ENCODE measurements at regions not wholly inside any gene's neighbourhood (a gene's known extent, or its start where the extent isn't known, plus 50 kb on each side); places are given as distances from the start of the nearest gene placed in this dataset.
"Not testable (repeated sequence)": the region's sequence is repeated elsewhere in the genome, so short reads cannot be mapped to it uniquely, and the experiment has no call there.

DNA sequence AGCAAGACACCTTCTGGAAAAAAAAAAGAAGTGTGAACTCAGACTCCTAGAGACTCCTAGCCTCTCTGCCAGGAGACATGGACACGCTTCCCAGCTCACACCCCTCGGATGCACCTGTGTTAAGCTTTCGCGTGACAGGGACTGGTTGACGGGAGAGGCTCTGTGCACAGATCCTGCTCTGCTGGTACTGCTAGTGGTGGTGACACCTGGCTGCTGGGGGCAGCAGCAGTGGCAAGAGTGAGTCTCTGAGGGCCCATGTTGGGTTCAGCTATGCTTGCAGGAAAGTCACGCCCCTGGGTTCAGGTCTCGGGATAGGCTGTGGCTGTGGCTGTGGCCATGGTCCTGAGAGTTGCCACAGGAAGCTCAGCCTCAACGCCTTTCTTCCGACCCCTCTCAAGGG is 81.1 kb downstream of the XRCC2 start:
- Mint-ChIP-seq H3K9me3 (no peaks in the 10 kb centered on the region), H3K36me3 (ENCODE audit: low read depth) (no peaks in the 10 kb centered on the region), H3K4me3 (no peak overlapping the region), H3K27me3 (no peaks in the 10 kb centered on the region), H3K4me1 (ENCODE audit: low read depth) (no peaks in the 10 kb centered on the region), H3K27ac (no peak overlapping the region)
- ChIA-PET POLR2A (interaction anchor here (0.8 kb wide), 1 partner anchor 12 kb away, joined by 3 read pairs; no protein-coding TSS in a partner anchor), CTCF (interaction anchor here (1.0 kb wide), 1 partner anchor 11 kb away, joined by 3 read pairs; no protein-coding TSS in a partner anchor)
- TF ChIP-seq, protein P1, sequence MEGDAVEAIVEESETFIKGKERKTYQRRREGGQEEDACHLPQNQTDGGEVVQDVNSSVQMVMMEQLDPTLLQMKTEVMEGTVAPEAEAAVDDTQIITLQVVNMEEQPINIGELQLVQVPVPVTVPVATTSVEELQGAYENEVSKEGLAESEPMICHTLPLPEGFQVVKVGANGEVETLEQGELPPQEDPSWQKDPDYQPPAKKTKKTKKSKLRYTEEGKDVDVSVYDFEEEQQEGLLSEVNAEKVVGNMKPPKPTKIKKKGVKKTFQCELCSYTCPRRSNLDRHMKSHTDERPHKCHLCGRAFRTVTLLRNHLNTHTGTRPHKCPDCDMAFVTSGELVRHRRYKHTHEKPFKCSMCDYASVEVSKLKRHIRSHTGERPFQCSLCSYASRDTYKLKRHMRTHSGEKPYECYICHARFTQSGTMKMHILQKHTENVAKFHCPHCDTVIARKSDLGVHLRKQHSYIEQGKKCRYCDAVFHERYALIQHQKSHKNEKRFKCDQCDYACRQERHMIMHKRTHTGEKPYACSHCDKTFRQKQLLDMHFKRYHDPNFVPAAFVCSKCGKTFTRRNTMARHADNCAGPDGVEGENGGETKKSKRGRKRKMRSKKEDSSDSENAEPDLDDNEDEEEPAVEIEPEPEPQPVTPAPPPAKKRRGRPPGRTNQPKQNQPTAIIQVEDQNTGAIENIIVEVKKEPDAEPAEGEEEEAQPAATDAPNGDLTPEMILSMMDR (IDR thresholded peaks at IDR 0.05), result no peak
- intact Hi-C loops (cut with micrococcal nuclease), result no loop called here
- ATAC-seq (no peak), DNase-seq (no peak)

DNA sequence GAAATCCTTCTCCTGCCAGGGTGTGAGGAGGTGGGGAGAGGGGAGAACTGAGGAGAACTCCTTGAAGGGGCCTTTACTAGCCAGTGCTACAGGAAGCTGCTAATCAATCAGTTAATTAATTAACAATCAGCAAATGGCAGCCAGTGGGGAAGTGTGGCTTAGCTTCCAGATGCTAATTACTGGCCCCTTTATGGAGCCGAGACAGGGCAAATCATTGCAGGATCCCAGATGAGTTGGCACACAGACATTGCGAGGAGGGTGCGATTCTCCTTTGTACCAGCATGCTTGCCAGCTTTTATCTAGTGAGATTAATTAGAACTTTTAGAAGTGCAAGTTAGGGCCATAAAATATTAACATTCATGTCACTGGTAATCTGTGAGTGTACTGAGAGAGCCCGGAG is 84.0 kb downstream of the XRCC2 start:
- Mint-ChIP-seq H3K36me3 (ENCODE audit: low read depth) (no peaks in the 10 kb centered on the region), H3K4me1 (ENCODE audit: low read depth) (no peaks in the 10 kb centered on the region), H3K9me3 (no peaks in the 10 kb centered on the region), H3K27ac (no peak overlapping the region), H3K27me3 (no peaks in the 10 kb centered on the region), H3K4me3 (no peak overlapping the region)
- TF ChIP-seq, protein P1 (IDR thresholded peaks at IDR 0.05), result no peak
- intact Hi-C loops (cut with micrococcal nuclease), result no loop called here
- no peak for ATAC-seq
- DNase-seq, result no peak
- CTCF ChIA-PET, result no interaction called here
- POLR2A ChIA-PET, result no interaction called here

DNA sequence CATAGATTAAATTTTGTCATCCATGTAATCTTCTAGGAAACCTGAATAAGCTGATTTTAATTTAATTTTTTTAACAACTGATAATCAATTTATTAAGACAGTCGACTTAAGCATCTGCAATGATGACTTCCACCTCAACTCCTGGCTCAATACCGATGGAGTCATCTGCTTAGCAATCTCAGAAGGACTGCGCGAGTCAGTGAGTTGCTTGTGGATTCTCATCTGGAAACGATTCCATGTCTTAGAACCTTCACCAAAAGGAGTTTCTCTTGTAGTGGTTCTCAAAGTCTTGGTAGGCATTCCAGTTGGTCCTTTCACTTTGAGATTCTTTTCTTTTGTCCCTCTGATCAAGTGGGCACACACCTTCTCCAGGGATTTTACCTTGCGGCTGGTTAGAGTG is 85.5 kb downstream of the XRCC2 start:
- Mint-ChIP-seq H3K36me3 (ENCODE audit: low read depth) (no peaks in the 10 kb centered on the region), H3K9me3 (no peaks in the 10 kb centered on the region), H3K4me1 (ENCODE audit: low read depth) (no peaks in the 10 kb centered on the region), H3K27me3 (no peaks in the 10 kb centered on the region), H3K27ac (no peak overlapping the region), H3K4me3 (no peak overlapping the region)
- no peak for DNase-seq
- ChIA-PET CTCF (no interaction called here), POLR2A (interaction anchor here (0.6 kb wide), 1 partner anchor 316 kb away, joined by 3 read pairs; no protein-coding TSS in a partner anchor)
- TF ChIP-seq, protein P1 (IDR thresholded peaks at IDR 0.05), result no peak
- no peak for ATAC-seq
- intact Hi-C loops (cut with micrococcal nuclease), result no loop called here

DNA sequence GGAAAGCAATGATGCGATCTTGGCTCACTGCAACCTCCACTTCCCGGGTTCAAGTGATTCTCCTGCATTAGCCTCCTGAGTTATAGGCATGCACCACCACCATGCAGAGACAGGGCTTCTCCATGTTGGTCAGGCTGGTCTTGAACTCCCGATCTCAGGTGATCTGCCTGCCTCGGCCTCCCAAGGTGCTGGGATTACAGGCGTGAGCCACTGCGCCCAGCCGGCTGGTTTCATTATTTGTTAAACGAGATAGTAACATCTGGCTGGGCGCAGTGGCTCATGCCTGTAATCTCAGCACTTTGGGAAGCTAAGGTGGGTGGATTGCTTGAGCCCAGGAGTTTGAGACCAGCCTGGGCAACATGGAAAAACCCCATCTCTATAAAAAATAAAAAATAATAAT is 86.1 kb downstream of the XRCC2 start:
- not testable (repeated sequence) for H3K4me3 Mint-ChIP-seq; H3K4me1 Mint-ChIP-seq (ENCODE audit: low read depth)

DNA sequence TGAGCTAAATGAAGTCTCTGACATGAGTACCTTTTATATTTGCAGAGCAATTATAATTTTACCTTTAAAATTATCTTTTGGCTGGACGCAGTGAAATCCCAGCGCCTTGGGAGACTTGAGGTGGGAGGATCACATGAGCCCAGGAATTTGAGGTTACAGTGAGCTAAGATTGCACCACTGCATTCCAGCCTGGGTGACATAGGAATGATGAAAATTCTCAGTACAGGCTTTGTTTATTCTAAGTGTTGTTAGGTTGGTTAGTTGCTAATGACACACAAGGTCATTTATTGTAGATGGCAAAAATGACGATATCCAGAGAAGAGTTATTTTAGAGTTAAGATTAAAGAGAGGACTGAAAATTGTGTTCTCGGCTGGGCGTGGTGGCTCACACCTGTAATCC is 87.6 kb downstream of the XRCC2 start:
- TF ChIP-seq, protein P1 (IDR thresholded peaks at IDR 0.05), result no peak
- DNase-seq, result no peak
- ATAC-seq, result no peak
- no peak overlapping the region for H3K4me3 Mint-ChIP-seq
- no peaks in the 10 kb centered on the region for H3K4me1 Mint-ChIP-seq (ENCODE audit: low read depth)
- ChIA-PET CTCF (no interaction called here), POLR2A (interaction anchor here (0.6 kb wide), 1 partner anchor 462 kb away, joined by 3 read pairs; no protein-coding TSS in a partner anchor)
- H3K36me3 Mint-ChIP-seq (ENCODE audit: low read depth), result no peaks in the 10 kb centered on the region
- no peak overlapping the region for H3K27ac Mint-ChIP-seq
- H3K9me3 Mint-ChIP-seq, result no peaks in the 10 kb centered on the region
- H3K27me3 Mint-ChIP-seq, result no peaks in the 10 kb centered on the region
- intact Hi-C loops (cut with micrococcal nuclease), result no loop called here

More for the DNA sequence above, 86.1 kb downstream of the XRCC2 start:
- H3K27me3 Mint-ChIP-seq; DNase-seq; CTCF ChIA-PET; H3K9me3 Mint-ChIP-seq; H3K36me3 Mint-ChIP-seq (ENCODE audit: low read depth); ATAC-seq; intact Hi-C loops (cut with micrococcal nuclease); POLR2A ChIA-PET; H3K27ac Mint-ChIP-seq: not testable (repeated sequence)

DNA sequence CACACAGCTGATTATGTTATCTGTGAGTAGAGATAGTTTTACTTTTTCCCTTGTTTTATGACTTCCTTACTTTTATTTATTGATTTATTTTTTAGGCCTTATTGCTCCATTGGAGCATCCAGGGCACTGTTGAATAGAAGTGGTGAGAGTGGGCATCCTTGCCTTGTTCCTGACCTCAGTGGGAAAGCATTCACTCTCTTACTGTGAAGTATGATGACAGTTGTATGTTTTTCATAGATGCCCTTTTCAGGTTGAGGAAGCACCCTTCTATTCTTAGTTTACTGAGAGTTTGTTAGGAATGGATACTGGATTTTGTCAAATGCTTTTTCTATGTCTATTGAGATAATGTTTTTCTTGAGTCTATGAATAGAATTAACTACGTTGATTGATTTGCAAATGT is 88.6 kb downstream of the XRCC2 start:
- intact Hi-C loops (cut with micrococcal nuclease), result no loop called here
- TF ChIP-seq, protein P1 (IDR thresholded peaks at IDR 0.05), result no peak
- ChIA-PET CTCF (interaction anchor here (0.7 kb wide), 1 partner anchor 15 kb away, joined by 3 read pairs; no protein-coding TSS in a partner anchor), POLR2A (no interaction called here)
- DNase-seq (no peak), ATAC-seq (no peak)
- H3K4me1 Mint-ChIP-seq (ENCODE audit: low read depth), result no peaks in the 10 kb centered on the region
- no peaks in the 10 kb centered on the region for H3K27me3 Mint-ChIP-seq
- no peak overlapping the region for H3K27ac Mint-ChIP-seq
- H3K4me3 Mint-ChIP-seq, result no peak overlapping the region
- H3K9me3 Mint-ChIP-seq, result no peaks in the 10 kb centered on the region
- no peaks in the 10 kb centered on the region for H3K36me3 Mint-ChIP-seq (ENCODE audit: low read depth)
